ENCODE measurements at regions not wholly inside any gene's neighbourhood (a gene's known extent, or its start where the extent isn't known, plus 50 kb on each side); places are given as distances from the start of the nearest gene placed in this dataset.

GRCh38 chr6:56377295-56377694, 129.9 kb upstream of the COL21A1 start:
- DNase-seq: no peak

GRCh38 chr6:56375806-56376205, 128.4 kb upstream of the COL21A1 start:
- DNase-seq: no peak

- no peak for DNase-seq
Measured at GRCh38 chr6:56374841-56375369, 127.5 kb upstream of the COL21A1 start.

- DNase-seq: no peak
Measured at GRCh38 chr6:56372406-56372995, 125.1 kb upstream of the COL21A1 start.

GRCh38 chr6:56370561-56371211, 123.3 kb upstream of the COL21A1 start:
- no peak for DNase-seq

GRCh38 chr6:56370127-56370540, 122.8 kb upstream of the COL21A1 start:
- no peak for DNase-seq

- no peak for DNase-seq
Measured at GRCh38 chr6:56368491-56368890, 121.1 kb upstream of the COL21A1 start.

GRCh38 chr6:56366141-56366852, 118.9 kb upstream of the COL21A1 start:
- no peak for DNase-seq

GRCh38 chr6:56364827-56365339, 117.5 kb upstream of the COL21A1 start:
- DNase-seq: no peak

GRCh38 chr6:56364431-56364826, 117.0 kb upstream of the COL21A1 start:
- DNase-seq: no peak

GRCh38 chr6:56363796-56364430, 116.5 kb upstream of the COL21A1 start:
- DNase-seq: no peak

GRCh38 chr6:56361812-56362211, 114.4 kb upstream of the COL21A1 start:
- no peak for DNase-seq

GRCh38 chr6:56359201-56359899, 112.0 kb upstream of the COL21A1 start:
- peak; percentile 14 to 34 for DNase-seq

- no peak for DNase-seq
Measured at GRCh38 chr6:56357616-56358373, 110.4 kb upstream of the COL21A1 start.

GRCh38 chr6:56356426-56356825, 109.0 kb upstream of the COL21A1 start:
- no peak for DNase-seq

- DNase-seq: no peak
Measured at GRCh38 chr6:56353860-56354259, 106.5 kb upstream of the COL21A1 start.

GRCh38 chr6:56350628-56351260, 103.4 kb upstream of the COL21A1 start:
- DNase-seq: no peak

- no peak for DNase-seq
Measured at GRCh38 chr6:56349194-56349593, 101.8 kb upstream of the COL21A1 start.

GRCh38 chr6:56348578-56348977, 101.2 kb upstream of the COL21A1 start:
- no peak for DNase-seq

GRCh38 chr6:56347526-56347925, 100.1 kb upstream of the COL21A1 start:
- no peak for DNase-seq

- no peak for DNase-seq
Measured at GRCh38 chr6:56346958-56347357, 99.6 kb upstream of the COL21A1 start.
